H1 (cell line): ENCODE measurements at regions not wholly inside any gene's neighbourhood (a gene's known extent, or its start where the extent isn't known, plus 50 kb on each side); places are given as distances from the start of the nearest gene placed in this dataset.

Experiments
- CTCF ChIA-PET: fragments of 300-600 bp; sonication (Branson Sonifier 250); formaldehyde crosslinking; loops from one replicate; lab custom pipeline; 2021; ENCODE audit not compliant: partially characterized antibody; lab: Charles Lee
- POLR2A ChIA-PET: fragments of 300-600 bp; sonication (Branson Sonifier 250); formaldehyde crosslinking; loops from one replicate; lab custom pipeline; 2021; ENCODE audit warnings: inconsistent platforms; ENCODE audit not compliant: partially characterized antibody; lab: Charles Lee
- DNase-seq, 2 experiments: peaks; one replicate each; pipeline versions ENCODE4 v3.0.0 to v3.0.0-alpha.2; 2010 to 2022; ENCODE audit warnings: low spot score in 2 of 2, low read depth in 1 of 2, mixed read lengths in 1 of 2
- FAIRE-seq: peaks from 2 replicates; lab custom pipeline; 2011; peaks lifted over from hg19 to GRCh38; lab: Jason Lieb, UNC
- H2AFZ ChIP-seq: 2 replicates; pipeline ENCODE4 v1.8.1; 2012; ENCODE audit warnings: low read length, inconsistent platforms
- H2AK5ac ChIP-seq: 2 replicates; pipeline ENCODE4 v1.6.1; 2013; ENCODE audit warnings: low read depth, low read length
- H2BK120ac ChIP-seq: replicated peaks from 2 replicates; pipeline ENCODE3; 2013; ENCODE audit warnings: low read depth, low read length, inconsistent platforms
- H2BK12ac ChIP-seq: 2 replicates; pipeline ENCODE4 v1.6.1; 2013; ENCODE audit warnings: low read depth, low read length
- H2BK15ac ChIP-seq: 2 replicates; pipeline ENCODE4 v1.6.1; 2013; ENCODE audit warnings: low read length
- H2BK20ac ChIP-seq: 2 replicates; pipeline ENCODE4 v1.6.1; 2013; ENCODE audit warnings: low read length
- H2BK5ac ChIP-seq: 2 replicates; pipeline ENCODE4 v1.6.1; 2013; ENCODE audit warnings: low read depth, low read length
- H3K14ac ChIP-seq: 2 replicates; pipeline ENCODE4 v1.6.1; 2013; ENCODE audit warnings: inconsistent platforms; ENCODE audit not compliant: insufficient read length
- H3K18ac ChIP-seq: 2 replicates; pipeline ENCODE4 v1.6.1; 2013; ENCODE audit warnings: low read length; ENCODE audit errors: extremely low read depth
- H3K23ac ChIP-seq: 2 replicates; pipeline ENCODE4 v1.6.1; 2013; ENCODE audit warnings: inconsistent platforms; ENCODE audit not compliant: insufficient read length
- H3K23me2 ChIP-seq: 2 replicates; pipeline ENCODE4 v1.6.1; 2013; ENCODE audit warnings: low read depth, low read length
- H3K27ac ChIP-seq: 2 replicates; pipeline ENCODE4 v1.6.1; 2011; ENCODE audit warnings: low read depth, low read length, inconsistent platforms
- H3K27me3 ChIP-seq, 4 experiments: replicated peaks in 1 of 4; 1 replicate in 1 of 4; 2 replicates in 3 of 4; pipeline versions ENCODE4 v1.6.1 to v1.8.1; 2011 to 2013; ENCODE audit warnings: low read length in 3 of 4, mild to moderate bottlenecking in 3 of 4, inconsistent platforms in 2 of 4, mixed read lengths in 2 of 4, moderate library complexity in 1 of 4; ENCODE audit not compliant: control insufficient read depth in 3 of 4, insufficient read depth in 3 of 4; ENCODE audit errors: extremely low read depth in 1 of 4
- H3K36me3 ChIP-seq, 4 experiments: 2 replicates each; pipeline versions ENCODE4 v1.6.1 to v1.8.1; 2011 to 2013; ENCODE audit warnings: mild to moderate bottlenecking in 4 of 4, low read length in 3 of 4, moderate library complexity in 2 of 4, control low read depth in 1 of 4, inconsistent platforms in 1 of 4; ENCODE audit not compliant: insufficient read depth in 4 of 4, control insufficient read depth in 2 of 4
- H3K4ac ChIP-seq: replicated peaks from 2 replicates; pipeline ENCODE3; 2013; ENCODE audit warnings: low read length, low read depth, mixed read lengths, inconsistent platforms; ENCODE audit not compliant: insufficient read length
- H3K4me1 ChIP-seq, 4 experiments: replicated peaks in 1 of 4; 1 replicate in 1 of 4; 2 replicates in 3 of 4; pipeline versions ENCODE4 v1.6.1 to v1.8.1; 2011 to 2013; ENCODE audit warnings: low read length in 3 of 4, inconsistent platforms in 2 of 4, mixed read lengths in 1 of 4; ENCODE audit not compliant: insufficient read depth in 4 of 4, control insufficient read depth in 3 of 4
- H3K4me2 ChIP-seq, 2 experiments: 2 replicates each; pipeline versions ENCODE4 v1.6.1 to v1.8.1; 2011 to 2013; ENCODE audit warnings: low read depth in 2 of 2, low read length in 2 of 2, control low read depth in 1 of 2, inconsistent platforms in 1 of 2, mild to moderate bottlenecking in 1 of 2; ENCODE audit not compliant: insufficient read depth in 1 of 2
- H3K4me3 ChIP-seq, 4 experiments: fragments of 200-600, 300-600 bp in 1 of 4; sonication (generic), shearing (Covaris generic), sonication (Bioruptor Twin) in 1 of 4; 2 replicates each; pipeline versions ENCODE4 v1.5.1 to v1.8.1; 2011 to 2016; ENCODE audit warnings: low read length in 4 of 4, low read depth in 3 of 4, control low read depth in 2 of 4, inconsistent platforms in 2 of 4, mild to moderate bottlenecking in 2 of 4, mixed read lengths in 1 of 4, moderate library complexity in 1 of 4; ENCODE audit not compliant: insufficient read depth in 2 of 4; ENCODE audit errors: extremely low read depth in 1 of 4
- H3K56ac ChIP-seq: replicated peaks from 2 replicates; pipeline ENCODE3; 2013; ENCODE audit warnings: low read depth, mild to moderate bottlenecking, mixed read lengths, low read length, inconsistent platforms; ENCODE audit not compliant: insufficient read length
- H3K79me1 ChIP-seq: 2 replicates; pipeline ENCODE4 v1.6.1; 2013; ENCODE audit warnings: low read depth, low read length, control low read depth
- H3K79me2 ChIP-seq, 2 experiments: 2 replicates each; pipeline versions ENCODE4 v1.6.1 to v1.8.1; 2012 to 2013; ENCODE audit warnings: low read length in 2 of 2, mild to moderate bottlenecking in 2 of 2, inconsistent platforms in 1 of 2; ENCODE audit not compliant: insufficient read depth in 2 of 2, control insufficient read depth in 1 of 2
- H3K9ac ChIP-seq, 4 experiments: replicated peaks in 1 of 4; 1 replicate in 1 of 4; 2 replicates in 3 of 4; pipeline versions ENCODE4 v1.6.1 to v1.8.1; 2011 to 2013; ENCODE audit warnings: low read depth in 3 of 4, low read length in 3 of 4, control low read depth in 2 of 4, mild to moderate bottlenecking in 2 of 4, moderate library complexity in 2 of 4, inconsistent platforms in 1 of 4; ENCODE audit errors: extremely low read depth in 1 of 4
- H3K9me3 ChIP-seq, 2 experiments: 2 replicates each; pipeline versions ENCODE4 v1.6.1 to v1.8.1; 2012 to 2013; ENCODE audit warnings: mild to moderate bottlenecking in 2 of 2, moderate library complexity in 2 of 2, control low read depth in 1 of 2, inconsistent platforms in 1 of 2, low read depth in 1 of 2, low read length in 1 of 2, mixed read lengths in 1 of 2; ENCODE audit not compliant: insufficient read depth in 2 of 2
- H4K20me1 ChIP-seq, 2 experiments: replicated peaks in 1 of 2; 2 replicates each; pipeline versions ENCODE3 to v1.8.1; 2011 to 2013; ENCODE audit warnings: inconsistent platforms in 2 of 2, low read length in 2 of 2, mild to moderate bottlenecking in 1 of 2; ENCODE audit not compliant: insufficient read depth in 2 of 2, control insufficient read depth in 1 of 2
- H4K5ac ChIP-seq: 2 replicates; pipeline ENCODE4 v1.6.1; 2013; ENCODE audit warnings: low read length, low read depth, mixed read lengths, inconsistent platforms; ENCODE audit not compliant: insufficient read length
- H4K8ac ChIP-seq: 2 replicates; pipeline ENCODE4 v1.8.0; 2013; ENCODE audit warnings: mild to moderate bottlenecking, moderate library complexity, low read length, inconsistent platforms; ENCODE audit not compliant: insufficient read depth; ENCODE audit errors: extremely low read depth
- H4K91ac ChIP-seq: replicated peaks from 2 replicates; pipeline ENCODE3; 2013; ENCODE audit warnings: low read length, mixed read lengths, inconsistent platforms; ENCODE audit not compliant: insufficient read length
- ATF2 ChIP-seq: IDR thresholded peaks from 2 replicates; pipeline ENCODE4 v1.6.1; 2012; ENCODE audit warnings: low read length, inconsistent platforms
- BCL11A ChIP-seq, 2 experiments: IDR thresholded peaks; one replicate each; pipeline ENCODE4 v1.6.1; 2011; ENCODE audit warnings: low read depth in 2 of 2, low read length in 2 of 2, mild to moderate bottlenecking in 2 of 2
- BRCA1 ChIP-seq: IDR thresholded peaks from 2 replicates; pipeline ENCODE4 v1.6.1; 2012; ENCODE audit warnings: low read depth, low read length, improper control_type of control experiment
- CHD1 ChIP-seq: IDR thresholded peaks from 2 replicates; pipeline ENCODE4 v1.6.1; 2012; ENCODE audit warnings: low read depth, low read length, improper control_type of control experiment
- CTCF ChIP-seq, 3 experiments: IDR thresholded peaks; 1 replicate in 2 of 3; 2 replicates in 1 of 3; pipeline versions ENCODE4 v1.5.1 to v1.6.1; 2011; ENCODE audit warnings: low read length in 3 of 3, mild to moderate bottlenecking in 3 of 3, inconsistent platforms in 2 of 3, low read depth in 1 of 3, moderate library complexity in 1 of 3; ENCODE audit not compliant: insufficient read depth in 1 of 3; ENCODE audit errors: control extremely low read depth in 1 of 3
- HDAC2 ChIP-seq, 2 experiments: fragments of 300-600 bp in 1 of 2; sonication (generic) in 1 of 2; IDR thresholded peaks; 2 replicates each; pipeline ENCODE4 v1.6.1; 2011 to 2012; ENCODE audit warnings: low read depth in 2 of 2, low read length in 2 of 2, mild to moderate bottlenecking in 2 of 2, moderate library complexity in 2 of 2, borderline replicate concordance in 1 of 2, inconsistent platforms in 1 of 2
- POLR2A ChIP-seq, 2 experiments: IDR thresholded peaks; 1 replicate in 1 of 2; 2 replicates in 1 of 2; pipeline ENCODE4 v1.6.1; 2011; ENCODE audit warnings: low read depth in 2 of 2, low read length in 2 of 2, mild to moderate bottlenecking in 2 of 2; ENCODE audit errors: control extremely low read depth in 1 of 2
- RNF2 ChIP-seq: fragments of 200-900, 300-1000 bp; sonication (generic); IDR thresholded peaks from 2 replicates; pipeline ENCODE4 v1.7.1; 2016; ENCODE audit warnings: borderline replicate concordance, low read depth, mild to moderate bottlenecking, antibody characterized with exemption, low read length; ENCODE audit not compliant: poor library complexity, severe bottlenecking; ENCODE audit errors: missing control alignments
- SP2 ChIP-seq: IDR thresholded peaks from 2 replicates; pipeline ENCODE4 v1.6.1; 2012; ENCODE audit warnings: mild to moderate bottlenecking, low read length, inconsistent platforms
- TBP ChIP-seq: IDR thresholded peaks from 2 replicates; pipeline ENCODE4 v1.6.1; 2011; ENCODE audit warnings: low read depth, low read length, improper control_type of control experiment
- WGBS, 2 experiments: shearing (Covaris generic) in 1 of 2; methylation state at CpG; one replicate each; pipeline versions ENCODE4 v1.1.6 to v1.1.7; 2013 to 2015; ENCODE audit warnings: low lambda C conversion rate in 2 of 2, mixed read lengths in 2 of 2, inconsistent platforms in 1 of 2, low coverage in 1 of 2, missing lambda C conversion rate in 1 of 2; ENCODE audit not compliant: insufficient replicate concordance in 2 of 2, insufficient coverage in 1 of 2, insufficient read length in 1 of 2; ENCODE audit errors: extremely low coverage in 1 of 2, missing lambda C conversion rate in 1 of 2; 5-methylcytosine and 5-hydroxymethylcytosine counted together

- no peaks in the 10 kb centered on the region for H3K79me1 ChIP-seq
- no peaks in the 10 kb centered on the region for H3K23me2 ChIP-seq
- no peak overlapping the region for H4K91ac ChIP-seq
- no peak overlapping the region for H3K14ac ChIP-seq
- peak overlapping the region; percentile 42; the same call in 1 of the 2 replicates for H2BK12ac ChIP-seq
- DNase-seq (no peak), FAIRE-seq (no peak)
- no peak overlapping the region for H3K9ac ChIP-seq
- no peak overlapping the region for H3K23ac ChIP-seq
- no peak overlapping the region for H3K18ac ChIP-seq
- H4K8ac ChIP-seq: no peak overlapping the region
- no peaks in the 10 kb centered on the region for H3K36me3 ChIP-seq
- H2AK5ac ChIP-seq: no peak overlapping the region; the same call in 1 of the 2 replicates
- H2BK5ac ChIP-seq: no peak overlapping the region
- CTCF ChIA-PET: interaction anchor here (0.6 to 3.3 kb wide), 3 partner anchors 11 to 20 kb away, joined by 3 to 12 read pairs (median 4); no protein-coding TSS in a partner anchor
- no peak overlapping the region for H3K4me2 ChIP-seq
- no peak overlapping the region for H4K5ac ChIP-seq
- H3K56ac ChIP-seq: no peak overlapping the region
- no peak overlapping the region for H3K4ac ChIP-seq
- no peak overlapping the region for H2BK15ac ChIP-seq
- no peak overlapping the region for H3K27ac ChIP-seq
- H4K20me1 ChIP-seq: no peaks in the 10 kb centered on the region
- POLR2A ChIA-PET: no interaction called here
- H2BK20ac ChIP-seq: no peak overlapping the region
- H3K27me3 ChIP-seq: no peaks in the 10 kb centered on the region
- no peak overlapping the region for H3K4me3 ChIP-seq
- H3K9me3 ChIP-seq: no peaks in the 10 kb centered on the region
- WGBS, 2 experiments: 89% methylated on average over 7 of the region's 7 CpGs; no CpG with 5 or more reads in 1 of the 2 experiments
- H3K79me2 ChIP-seq: no peaks in the 10 kb centered on the region
- peak overlapping the region; percentile 56 for H2BK120ac ChIP-seq
- peaks cover 15 to 28% (median 21%) of the 10 kb centered on the region in 4 experiments for H3K4me1 ChIP-seq
- H2AFZ ChIP-seq: no peak overlapping the region
- TF ChIP-seq POLR2A (IDR thresholded peaks at IDR 0.05; ENCODE audit: control extremely low read depth in 1 of 2, low read depth in 2 of 2, low read length in 2 of 2) (no peak), HDAC2 (IDR thresholded peaks at IDR 0.05; ENCODE audit: borderline replicate concordance in 1 of 2, low read depth in 2 of 2, low read length in 2 of 2) (no peak), CHD1 (no peak), TBP (no peak), SP2 (no peak), BCL11A (IDR thresholded peaks at IDR 0.05; ENCODE audit: low read depth in 2 of 2, low read length in 2 of 2) (no peak), BRCA1 (no peak), RNF2 (no peak), CTCF (IDR thresholded peaks at IDR 0.05; ENCODE audit: control extremely low read depth in 1 of 3, insufficient read depth in 1 of 3, low read depth in 1 of 3, low read length in 3 of 3) (no peak), ATF2 (no peak)
Measured at GRCh38 chr11:8838248-8838647, 72.7 kb upstream of the AKIP1 start.
